ENCODE measurements at regions not wholly inside any gene's neighbourhood (a gene's known extent, or its start where the extent isn't known, plus 50 kb on each side); places are given as distances from the start of the nearest gene placed in this dataset.

- Histone ChIP-seq H4K20me1 (ENCODE audit: low read length) (no peaks in the 10 kb centered on the region), H3K27me3 (ENCODE audit: low read length) (no peaks in the 10 kb centered on the region), H3K4me1 (ENCODE audit: insufficient read depth, low read length) (peaks cover 21% of the 10 kb centered on the region), H3K4me2 (ENCODE audit: low read length) (no peak overlapping the region), H2AFZ (ENCODE audit: low read length) (no peak overlapping the region), H3K9me3 (ENCODE audit: low read length) (no peaks in the 10 kb centered on the region), H3K79me2 (ENCODE audit: low read length) (no peaks in the 10 kb centered on the region), H3K27ac (ENCODE audit: low read length) (no peak overlapping the region), H3F3A (ENCODE audit: low read length, unreplicated experiment) (no peaks in the 10 kb centered on the region), H3K9ac (ENCODE audit: low read length) (no peak overlapping the region), H3K4me3 (ENCODE audit: low read length) (no peak overlapping the region), H3K9me2 (replicated peaks; ENCODE audit: low read length) (no peaks in the 10 kb centered on the region), H3K36me3 (ENCODE audit: low read depth, low read length) (no peaks in the 10 kb centered on the region)
- ChIA-PET CTCF (no interaction called here), POLR2A (ENCODE audit: unreplicated experiment) (no interaction called here)
- TF ChIP-seq CTCF (conservative IDR thresholded peaks at IDR 0.05; ENCODE audit: low read depth, low read length) (0 out of 2 replicates have a peak, but pooled peaks have one; percentile 11), EZH2phosphoT487 (IDR thresholded peaks at IDR 0.05; ENCODE audit: borderline replicate concordance, low read length) (no peak)
- BruUV-seq (replicated peaks): no TSS peak
- no peak for ATAC-seq
- no peak for DNase-seq
- intact Hi-C loops (cut with micrococcal nuclease): no loop called here
These were observed 138.4 kb upstream of the ARL4C start for GRCh38 chr2:234635284-234635683.

- H3K27me3 ChIP-seq (ENCODE audit: low read length): no peaks in the 10 kb centered on the region
- no peak overlapping the region for H3K4me3 ChIP-seq (ENCODE audit: low read length)
- ChIA-PET POLR2A (ENCODE audit: unreplicated experiment) (interaction anchor here (0.6 kb wide), 2 partner anchors 74 to 77 kb away, joined by 4 to 7 read pairs; no protein-coding TSS in a partner anchor), CTCF (no interaction called here)
- H3K4me2 ChIP-seq (ENCODE audit: low read length): peak overlapping the region; percentile 53
- H3K4me1 ChIP-seq (ENCODE audit: insufficient read depth, low read length): peaks cover 21% of the 10 kb centered on the region
- peak; percentile 85 for DNase-seq
- no peaks in the 10 kb centered on the region for H3K9me3 ChIP-seq (ENCODE audit: low read length)
- no peak overlapping the region for H2AFZ ChIP-seq (ENCODE audit: low read length)
- no peaks in the 10 kb centered on the region for H3F3A ChIP-seq (ENCODE audit: low read length, unreplicated experiment)
- ATAC-seq: peak; percentile 83
- H4K20me1 ChIP-seq (ENCODE audit: low read length): no peaks in the 10 kb centered on the region
- intact Hi-C loops (cut with micrococcal nuclease): loop anchor here (5.0 kb wide), 1 partner anchor 76 kb away; no protein-coding TSS in a partner anchor
- BruUV-seq (replicated peaks): no TSS peak
- TF ChIP-seq CTCF (conservative IDR thresholded peaks at IDR 0.05; ENCODE audit: low read depth, low read length): no peak
- TF ChIP-seq EZH2phosphoT487 (IDR thresholded peaks at IDR 0.05; ENCODE audit: borderline replicate concordance, low read length): no peak
- TF ChIP-seq EZH2 (IDR thresholded peaks at IDR 0.05; ENCODE audit: low read length, unreplicated experiment): no peak
- no peaks in the 10 kb centered on the region for H3K79me2 ChIP-seq (ENCODE audit: low read length)
- H3K36me3 ChIP-seq (ENCODE audit: low read depth, low read length): no peaks in the 10 kb centered on the region
- H3K9me2 ChIP-seq (replicated peaks; ENCODE audit: low read length): no peaks in the 10 kb centered on the region
- peak overlapping the region; percentile 54 for H3K27ac ChIP-seq (ENCODE audit: low read length)
- H3K9ac ChIP-seq (ENCODE audit: low read length): no peak overlapping the region
These were observed 136.8 kb upstream of the ARL4C start for GRCh38 chr2:234633581-234634230.
